Hematopoietic multipotent progenitor cell treated with erythropoietin and hydrocortisone succinate and interleukin-3 and kit ligand, for 8 days (in vitro differentiated cells): ENCODE measurements at regions not wholly inside any gene's neighbourhood (a gene's known extent, or its start where the extent isn't known, plus 50 kb on each side); places are given as distances from the start of the nearest gene placed in this dataset.
"Not testable (repeated sequence)": the region's sequence is repeated elsewhere in the genome, so short reads cannot be mapped to it uniquely, and the experiment has no call there.

Experiments used
- DNase-seq: peaks from one replicate; pipeline ENCODE4 v3.0.0-alpha.2; 2015

GRCh38 chrX:77003956-77004355 lies 443.2 kb upstream of the FGF16 start:
- DNase-seq = peak; percentile 47

GRCh38 chrX:77009691-77010090 lies 437.5 kb upstream of the FGF16 start:
- no peak for DNase-seq

GRCh38 chrX:77014377-77015372 lies 432.5 kb upstream of the FGF16 start:
- DNase-seq = no peak

GRCh38 chrX:77017093-77017492 lies 430.1 kb upstream of the FGF16 start:
- no peak for DNase-seq

GRCh38 chrX:77046180-77046810 lies 400.9 kb upstream of the FGF16 start:
- not testable (repeated sequence) for DNase-seq

GRCh38 chrX:77060572-77060971 lies 386.6 kb upstream of the FGF16 start:
- DNase-seq = no peak

- no peak for DNase-seq
Observed at GRCh38 chrX:77061022-77061421, 386.2 kb upstream of the FGF16 start.

- DNase-seq = no peak
Observed at GRCh38 chrX:77061545-77061944, 385.6 kb upstream of the FGF16 start.

- no peak for DNase-seq
Observed at GRCh38 chrX:77065896-77066295, 381.3 kb upstream of the FGF16 start.

- DNase-seq = no peak
Observed at GRCh38 chrX:77070202-77070918, 376.8 kb upstream of the FGF16 start.

GRCh38 chrX:77076896-77077295 lies 370.3 kb upstream of the FGF16 start:
- DNase-seq = no peak

GRCh38 chrX:77081237-77081636 lies 366.0 kb upstream of the FGF16 start:
- not testable (repeated sequence) for DNase-seq

GRCh38 chrX:77085372-77085771 lies 361.8 kb upstream of the FGF16 start:
- DNase-seq = no peak

GRCh38 chrX:77087529-77088169 lies 359.5 kb upstream of the FGF16 start:
- no peak for DNase-seq

- no peak for DNase-seq
Observed at GRCh38 chrX:77088233-77088632, 359.0 kb upstream of the FGF16 start.

- DNase-seq = no peak
Observed at GRCh38 chrX:77114501-77114900, 332.7 kb upstream of the FGF16 start.

- no peak for DNase-seq
Observed at GRCh38 chrX:77118686-77119085, 328.5 kb upstream of the FGF16 start.

- no peak for DNase-seq
Observed at GRCh38 chrX:77119706-77120105, 327.5 kb upstream of the FGF16 start.

- not testable (repeated sequence) for DNase-seq
Observed at GRCh38 chrX:77123917-77124316, 323.3 kb upstream of the FGF16 start.

- DNase-seq = not testable (repeated sequence)
Observed at GRCh38 chrX:77127571-77127970, 319.6 kb upstream of the FGF16 start.

GRCh38 chrX:77143907-77144306 lies 303.3 kb upstream of the FGF16 start:
- DNase-seq = no peak

GRCh38 chrX:77160301-77160700 lies 286.9 kb upstream of the FGF16 start:
- no peak for DNase-seq

GRCh38 chrX:77162777-77163176 lies 284.4 kb upstream of the FGF16 start:
- DNase-seq = no peak
